ENCODE measurements at regions not wholly inside any gene's neighbourhood (a gene's known extent, or its start where the extent isn't known, plus 50 kb on each side); places are given as distances from the start of the nearest gene placed in this dataset.
"Not testable (repeated sequence)": the region's sequence is repeated elsewhere in the genome, so short reads cannot be mapped to it uniquely, and the experiment has no call there.

GRCh38 chr1:146640671-146641070 is 297.5 kb upstream of the NBPF12 start:
- DNase-seq; CTCF ChIA-PET; H3K4me3 Mint-ChIP-seq; H3K27ac Mint-ChIP-seq; H3K27me3 ChIP-seq (ENCODE audit: control insufficient read depth in 2 of 2, insufficient read depth in 2 of 2, low read length in 2 of 2); H3K9me3 ChIP-seq (ENCODE audit: control insufficient read depth in 2 of 3, low read length in 3 of 3); ATAC-seq; H3K36me3 ChIP-seq (ENCODE audit: control insufficient read depth in 2 of 3, insufficient read depth in 3 of 3, low read length in 3 of 3); H3K27ac ChIP-seq (ENCODE audit: low read depth, low read length); H3K4me1 ChIP-seq (ENCODE audit: control insufficient read depth in 2 of 2, insufficient read depth in 2 of 2, low read length in 2 of 2); intact Hi-C loops (cut with micrococcal nuclease); H3K27me3 Mint-ChIP-seq; POLR2A ChIA-PET; H3K4me1 Mint-ChIP-seq; H3K9me3 Mint-ChIP-seq; H3K4me3 ChIP-seq (ENCODE audit: low read length); H3K36me3 Mint-ChIP-seq: not testable (repeated sequence)

- H3K27ac ChIP-seq (ENCODE audit: low read depth, low read length); H3K27ac Mint-ChIP-seq; H3K4me3 Mint-ChIP-seq; H3K4me1 ChIP-seq (ENCODE audit: control insufficient read depth in 2 of 2, insufficient read depth in 2 of 2, low read length in 2 of 2); CTCF ChIA-PET; H3K4me1 Mint-ChIP-seq; H3K4me3 ChIP-seq (ENCODE audit: low read length); H3K9me3 ChIP-seq (ENCODE audit: control insufficient read depth in 2 of 3, low read length in 3 of 3); ATAC-seq; H3K36me3 Mint-ChIP-seq; H3K27me3 Mint-ChIP-seq; intact Hi-C loops (cut with micrococcal nuclease); H3K9me3 Mint-ChIP-seq; POLR2A ChIA-PET; H3K27me3 ChIP-seq (ENCODE audit: control insufficient read depth in 2 of 2, insufficient read depth in 2 of 2, low read length in 2 of 2); DNase-seq; H3K36me3 ChIP-seq (ENCODE audit: control insufficient read depth in 2 of 3, insufficient read depth in 3 of 3, low read length in 3 of 3): not testable (repeated sequence)
These were observed 307.8 kb upstream of the NBPF12 start for GRCh38 chr1:146630302-146630701.

- H3K9me3 ChIP-seq (ENCODE audit: control insufficient read depth in 2 of 3, low read length in 3 of 3); H3K4me1 ChIP-seq (ENCODE audit: control insufficient read depth in 2 of 2, insufficient read depth in 2 of 2, low read length in 2 of 2); CTCF ChIA-PET; H3K4me3 ChIP-seq (ENCODE audit: low read length); H3K4me3 Mint-ChIP-seq; H3K27me3 ChIP-seq (ENCODE audit: control insufficient read depth in 2 of 2, insufficient read depth in 2 of 2, low read length in 2 of 2); ATAC-seq; H3K4me1 Mint-ChIP-seq; intact Hi-C loops (cut with micrococcal nuclease); H3K27ac ChIP-seq (ENCODE audit: low read depth, low read length); H3K36me3 ChIP-seq (ENCODE audit: control insufficient read depth in 2 of 3, insufficient read depth in 3 of 3, low read length in 3 of 3); H3K36me3 Mint-ChIP-seq; H3K27me3 Mint-ChIP-seq; H3K9me3 Mint-ChIP-seq; POLR2A ChIA-PET; H3K27ac Mint-ChIP-seq; DNase-seq: not testable (repeated sequence)
These were observed 319.5 kb upstream of the NBPF12 start for GRCh38 chr1:146618582-146618981.

- H3K36me3 Mint-ChIP-seq; H3K9me3 Mint-ChIP-seq; H3K4me3 Mint-ChIP-seq; H3K9me3 ChIP-seq (ENCODE audit: control insufficient read depth in 2 of 3, low read length in 3 of 3); H3K27ac ChIP-seq (ENCODE audit: low read depth, low read length); H3K4me3 ChIP-seq (ENCODE audit: low read length); H3K27me3 ChIP-seq (ENCODE audit: control insufficient read depth in 2 of 2, insufficient read depth in 2 of 2, low read length in 2 of 2); H3K4me1 ChIP-seq (ENCODE audit: control insufficient read depth in 2 of 2, insufficient read depth in 2 of 2, low read length in 2 of 2); intact Hi-C loops (cut with micrococcal nuclease); H3K4me1 Mint-ChIP-seq; ATAC-seq; CTCF ChIA-PET; DNase-seq; H3K27me3 Mint-ChIP-seq; POLR2A ChIA-PET; H3K27ac Mint-ChIP-seq; H3K36me3 ChIP-seq (ENCODE audit: control insufficient read depth in 2 of 3, insufficient read depth in 3 of 3, low read length in 3 of 3): not testable (repeated sequence)
These were observed 333.4 kb upstream of the NBPF12 start for GRCh38 chr1:146604681-146605080.

- H3K36me3 ChIP-seq (ENCODE audit: control insufficient read depth in 2 of 3, insufficient read depth in 3 of 3, low read length in 3 of 3); H3K9me3 ChIP-seq (ENCODE audit: control insufficient read depth in 2 of 3, low read length in 3 of 3); H3K4me1 Mint-ChIP-seq; H3K4me3 Mint-ChIP-seq; H3K27me3 Mint-ChIP-seq; ATAC-seq; DNase-seq; H3K4me1 ChIP-seq (ENCODE audit: control insufficient read depth in 2 of 2, insufficient read depth in 2 of 2, low read length in 2 of 2); H3K27ac Mint-ChIP-seq; POLR2A ChIA-PET; H3K36me3 Mint-ChIP-seq; CTCF ChIA-PET; H3K9me3 Mint-ChIP-seq; H3K27ac ChIP-seq (ENCODE audit: low read depth, low read length); H3K27me3 ChIP-seq (ENCODE audit: control insufficient read depth in 2 of 2, insufficient read depth in 2 of 2, low read length in 2 of 2); intact Hi-C loops (cut with micrococcal nuclease); H3K4me3 ChIP-seq (ENCODE audit: low read length): not testable (repeated sequence)
These were observed 337.3 kb upstream of the NBPF12 start for GRCh38 chr1:146600720-146601307.

- DNase-seq; H3K4me3 Mint-ChIP-seq; H3K9me3 Mint-ChIP-seq; POLR2A ChIA-PET; CTCF ChIA-PET; H3K27me3 ChIP-seq (ENCODE audit: control insufficient read depth in 2 of 2, insufficient read depth in 2 of 2, low read length in 2 of 2); intact Hi-C loops (cut with micrococcal nuclease); H3K4me1 ChIP-seq (ENCODE audit: control insufficient read depth in 2 of 2, insufficient read depth in 2 of 2, low read length in 2 of 2); H3K27ac ChIP-seq (ENCODE audit: low read depth, low read length); H3K9me3 ChIP-seq (ENCODE audit: control insufficient read depth in 2 of 3, low read length in 3 of 3); H3K4me3 ChIP-seq (ENCODE audit: low read length); H3K27ac Mint-ChIP-seq; H3K36me3 ChIP-seq (ENCODE audit: control insufficient read depth in 2 of 3, insufficient read depth in 3 of 3, low read length in 3 of 3); H3K27me3 Mint-ChIP-seq; H3K4me1 Mint-ChIP-seq; H3K36me3 Mint-ChIP-seq; ATAC-seq: not testable (repeated sequence)
These were observed 338.2 kb upstream of the NBPF12 start for GRCh38 chr1:146599906-146600305.

GRCh38 chr1:146581229-146581628 is 352.4 kb upstream of the NOTCH2NLA start:
- H3K36me3 ChIP-seq (ENCODE audit: control insufficient read depth in 2 of 3, insufficient read depth in 3 of 3, low read length in 3 of 3); H3K27me3 Mint-ChIP-seq; H3K4me3 ChIP-seq (ENCODE audit: low read length); POLR2A ChIA-PET; H3K27me3 ChIP-seq (ENCODE audit: control insufficient read depth in 2 of 2, insufficient read depth in 2 of 2, low read length in 2 of 2); H3K4me1 ChIP-seq (ENCODE audit: control insufficient read depth in 2 of 2, insufficient read depth in 2 of 2, low read length in 2 of 2); H3K27ac Mint-ChIP-seq; DNase-seq; ATAC-seq; H3K4me1 Mint-ChIP-seq; CTCF ChIA-PET; H3K4me3 Mint-ChIP-seq; intact Hi-C loops (cut with micrococcal nuclease); H3K9me3 ChIP-seq (ENCODE audit: control insufficient read depth in 2 of 3, low read length in 3 of 3); H3K9me3 Mint-ChIP-seq; H3K27ac ChIP-seq (ENCODE audit: low read depth, low read length); H3K36me3 Mint-ChIP-seq: not testable (repeated sequence)
